HepG2 (cell line): ENCODE measurements at regions not wholly inside any gene's neighbourhood (a gene's known extent, or its start where the extent isn't known, plus 50 kb on each side); places are given as distances from the start of the nearest gene placed in this dataset.

Source experiments
- ATAC-seq: fragments of 200-7000 bp; cut with Tn5 transposase; 3 replicates; pipeline ENCODE4 v1.9.1; 2020; ENCODE audit warnings: mild to moderate bottlenecking, moderate library complexity
- BruUV-seq: library from RNA; stranded (reverse); fragments of 400-500 nt; replicated peaks from 2 replicates; lab custom pipeline; 2021; lab: Mats Ljungman, UMichigan
- CTCF ChIA-PET: fragments of 300-600 bp; formaldehyde crosslinking; extraction: SDS; loops from one replicate; lab custom pipeline; 2021; ENCODE audit warnings: low total read pairs, inconsistent platforms, low intra/inter-chr PET ratio; lab: Yijun Ruan, JAX
- POLR2A ChIA-PET: fragments of 350-600 bp; sonication (Branson Sonifier 250); formaldehyde crosslinking; loops from one replicate; lab custom pipeline; 2020; ENCODE audit warnings: antibody characterized with exemption, inconsistent platforms; lab: Yijun Ruan, JAX
- DNase-seq: peaks from one replicate; pipeline ENCODE4 v3.0.0-alpha.2; 2015; ENCODE audit warnings: low spot score
- FAIRE-seq: peaks from 3 replicates; lab custom pipeline; 2011; peaks lifted over from hg19 to GRCh38; lab: Jason Lieb, UNC
- H2AFZ ChIP-seq: one replicate; pipeline ENCODE4 v1.6.1; 2011; ENCODE audit warnings: low read length, inconsistent platforms
- H3K27ac ChIP-seq: fragments of 300-600 bp; 3 replicates; pipeline ENCODE4 v1.8.0; 2011; ENCODE audit warnings: mixed run types, mild to moderate bottlenecking, mixed read lengths, low read length, inconsistent platforms; ENCODE audit not compliant: insufficient read depth; ENCODE audit errors: extremely low read length
- H3K27me3 ChIP-seq, 2 experiments: fragments of 200-600 bp in 1 of 2; 2 replicates in 1 of 2; 3 replicates in 1 of 2; pipeline versions ENCODE4 v1.6.0 to v1.8.0; 2011; ENCODE audit warnings: low read length in 2 of 2, mild to moderate bottlenecking in 2 of 2, moderate library complexity in 2 of 2, inconsistent platforms in 1 of 2; ENCODE audit not compliant: insufficient read depth in 2 of 2, control insufficient read depth in 1 of 2
- H3K36me3 ChIP-seq, 2 experiments: fragments of 200-600 bp in 1 of 2; replicated peaks in 1 of 2; 2 replicates in 1 of 2; 3 replicates in 1 of 2; pipeline versions ENCODE4 v1.5.1 to v1.8.0; 2011; ENCODE audit warnings: low read length in 2 of 2, inconsistent platforms in 1 of 2; ENCODE audit not compliant: insufficient read depth in 2 of 2, control insufficient read depth in 1 of 2
- H3K4me1 ChIP-seq: 2 replicates; pipeline ENCODE4 v1.5.1; 2012; ENCODE audit warnings: low read length, inconsistent platforms; ENCODE audit not compliant: insufficient read depth
- H3K4me2 ChIP-seq: 2 replicates; pipeline ENCODE4 v1.6.0; 2011; ENCODE audit warnings: low read depth, low read length, inconsistent platforms
- H3K4me3 ChIP-seq, 3 experiments: fragments of 200-600 bp in 1 of 3; sonication (generic), shearing (Covaris generic) in 1 of 3; replicated peaks in 1 of 3; 2 replicates each; pipeline ENCODE4 v1.5.1; 2011 to 2016; ENCODE audit warnings: low read length in 3 of 3, inconsistent platforms in 2 of 3, low read depth in 2 of 3, mild to moderate bottlenecking in 2 of 3, control low read depth in 1 of 3, mixed read lengths in 1 of 3; ENCODE audit not compliant: insufficient read depth in 1 of 3
- H3K79me2 ChIP-seq: one replicate; pipeline ENCODE4 v1.6.1; 2011; ENCODE audit warnings: low read length, inconsistent platforms; ENCODE audit not compliant: insufficient read depth
- H3K9ac ChIP-seq: 2 replicates; pipeline ENCODE4 v1.6.0; 2011; ENCODE audit warnings: mild to moderate bottlenecking, low read depth, low read length, inconsistent platforms; ENCODE audit not compliant: insufficient read depth
- H3K9me3 ChIP-seq: 2 replicates; pipeline ENCODE4 v1.5.1; 2012; ENCODE audit warnings: mild to moderate bottlenecking, low read length
- H4K20me1 ChIP-seq: 2 replicates; pipeline ENCODE4 v1.6.0; 2011; ENCODE audit warnings: inconsistent platforms, mild to moderate bottlenecking, low read length, moderate library complexity; ENCODE audit not compliant: insufficient read depth
- DMAP1 ChIP-seq: IDR thresholded peaks from 2 replicates; pipeline ENCODE4 v1.6.1; 2016
- PAX8 ChIP-seq: sonication (generic); formaldehyde crosslinking; IDR thresholded peaks from 2 replicates; pipeline ENCODE4 v1.8.0; 2022; ENCODE audit warnings: mild to moderate bottlenecking, missing genetic modification reagents, borderline replicate concordance
- RBM39 ChIP-seq: fragments of 200-400 bp; formaldehyde crosslinking; IDR thresholded peaks from one replicate; pipeline ENCODE4 v1.6.1; 2018; ENCODE audit warnings: antibody characterized with exemption, mild to moderate bottlenecking, low read depth, low read length; ENCODE audit not compliant: poor library complexity, severe bottlenecking
- REPIN1 ChIP-seq: sonication (generic); formaldehyde crosslinking; IDR thresholded peaks from 2 replicates; pipeline ENCODE4 v1.8.0; 2022; ENCODE audit warnings: missing genetic modification reagents, low read depth, mild to moderate bottlenecking, borderline replicate concordance
- ZBTB20 ChIP-seq: sonication (generic); formaldehyde crosslinking; IDR thresholded peaks from 2 replicates; pipeline ENCODE4 v1.8.1; 2023; ENCODE audit warnings: missing genetic modification reagents, low read depth, mild to moderate bottlenecking, borderline replicate concordance
- ZNF674 ChIP-seq: sonication (generic); formaldehyde crosslinking; IDR thresholded peaks from 2 replicates; pipeline ENCODE4 v1.5.0; 2020; ENCODE audit warnings: low read depth, mild to moderate bottlenecking, missing genetic modification reagents
- WGBS: methylation state at CpG from one replicate; pipeline ENCODE4 v1.1.6; 2017; ENCODE audit warnings: low lambda C conversion rate; 5-methylcytosine and 5-hydroxymethylcytosine counted together
- in situ Hi-C: cut with HindIII; loops from 2 replicates; pipeline ENCODE4 v1.10.0; 2017; ENCODE audit warnings: low pct_unique_long_range_greater_than_20kb; ENCODE audit not compliant: extremely low pct_ligation_motif_present
- intact Hi-C: fragments of 100-400 bp; cut with micrococcal nuclease; formaldehyde crosslinking; loops from one replicate; pipeline ENCODE4 v1.10.0; 2022; ENCODE audit not compliant: unreplicated experiment
- TF ChIP-seq, protein P1 (sequence below): sonication (generic); formaldehyde crosslinking; IDR thresholded peaks from 2 replicates; pipeline ENCODE4 v1.4.0; 2020; ENCODE audit warnings: missing genetic modification reagents

- no TSS peak for BruUV-seq
- H3K9me3 ChIP-seq: no peaks in the 10 kb centered on the region
- H3K27me3 ChIP-seq: no peaks in the 10 kb centered on the region
- 94% methylated on average over 7 of the region's 7 CpGs for WGBS
- DNase-seq (no peak), FAIRE-seq (no peak), ATAC-seq (no peak)
- in situ Hi-C loops: no loop called here
- CTCF ChIA-PET: no interaction called here
- no peak overlapping the region for H3K4me2 ChIP-seq
- no peak overlapping the region for H3K27ac ChIP-seq
- no peaks in the 10 kb centered on the region for H4K20me1 ChIP-seq
- intact Hi-C loops: no loop called here
- POLR2A ChIA-PET: no interaction called here
- H2AFZ ChIP-seq: no peak overlapping the region
- H3K9ac ChIP-seq: no peak overlapping the region
- H3K79me2 ChIP-seq: no peaks in the 10 kb centered on the region
- peaks cover 60% of the 10 kb centered on the region for H3K4me1 ChIP-seq
- TF ChIP-seq REPIN1 (CRISPR knock-in tag) (no peak), ZNF674 (CRISPR knock-in tag) (no peak), DMAP1 (CRISPR knock-in tag) (no peak), ZBTB20 (CRISPR knock-in tag) (no peak), PAX8 (CRISPR knock-in tag) (no peak), RBM39 (no peak)
- TF ChIP-seq, protein P1, sequence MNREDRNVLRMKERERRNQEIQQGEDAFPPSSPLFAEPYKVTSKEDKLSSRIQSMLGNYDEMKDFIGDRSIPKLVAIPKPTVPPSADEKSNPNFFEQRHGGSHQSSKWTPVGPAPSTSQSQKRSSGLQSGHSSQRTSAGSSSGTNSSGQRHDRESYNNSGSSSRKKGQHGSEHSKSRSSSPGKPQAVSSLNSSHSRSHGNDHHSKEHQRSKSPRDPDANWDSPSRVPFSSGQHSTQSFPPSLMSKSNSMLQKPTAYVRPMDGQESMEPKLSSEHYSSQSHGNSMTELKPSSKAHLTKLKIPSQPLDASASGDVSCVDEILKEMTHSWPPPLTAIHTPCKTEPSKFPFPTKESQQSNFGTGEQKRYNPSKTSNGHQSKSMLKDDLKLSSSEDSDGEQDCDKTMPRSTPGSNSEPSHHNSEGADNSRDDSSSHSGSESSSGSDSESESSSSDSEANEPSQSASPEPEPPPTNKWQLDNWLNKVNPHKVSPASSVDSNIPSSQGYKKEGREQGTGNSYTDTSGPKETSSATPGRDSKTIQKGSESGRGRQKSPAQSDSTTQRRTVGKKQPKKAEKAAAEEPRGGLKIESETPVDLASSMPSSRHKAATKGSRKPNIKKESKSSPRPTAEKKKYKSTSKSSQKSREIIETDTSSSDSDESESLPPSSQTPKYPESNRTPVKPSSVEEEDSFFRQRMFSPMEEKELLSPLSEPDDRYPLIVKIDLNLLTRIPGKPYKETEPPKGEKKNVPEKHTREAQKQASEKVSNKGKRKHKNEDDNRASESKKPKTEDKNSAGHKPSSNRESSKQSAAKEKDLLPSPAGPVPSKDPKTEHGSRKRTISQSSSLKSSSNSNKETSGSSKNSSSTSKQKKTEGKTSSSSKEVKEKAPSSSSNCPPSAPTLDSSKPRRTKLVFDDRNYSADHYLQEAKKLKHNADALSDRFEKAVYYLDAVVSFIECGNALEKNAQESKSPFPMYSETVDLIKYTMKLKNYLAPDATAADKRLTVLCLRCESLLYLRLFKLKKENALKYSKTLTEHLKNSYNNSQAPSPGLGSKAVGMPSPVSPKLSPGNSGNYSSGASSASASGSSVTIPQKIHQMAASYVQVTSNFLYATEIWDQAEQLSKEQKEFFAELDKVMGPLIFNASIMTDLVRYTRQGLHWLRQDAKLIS (CRISPR knock-in tag): no peak
- no peaks in the 10 kb centered on the region for H3K36me3 ChIP-seq
- no peak overlapping the region for H3K4me3 ChIP-seq
Observed at GRCh38 chr2:222790932-222791331, 69.9 kb upstream of the ACSL3 start.
